ENCODE measurements at regions not wholly inside any gene's neighbourhood (a gene's known extent, or its start where the extent isn't known, plus 50 kb on each side); places are given as distances from the start of the nearest gene placed in this dataset.

- Histone ChIP-seq H2BK15ac (ENCODE audit: low read depth, low read length) (no peak overlapping the region), H3K36me3 (ENCODE audit: control insufficient read depth, insufficient read depth, low read length) (no peaks in the 10 kb centered on the region), H3K18ac (ENCODE audit: low read depth, low read length) (no peak overlapping the region), H2AK9ac (replicated peaks; ENCODE audit: low read depth, low read length, poor library complexity) (no peak overlapping the region), H3K9ac (ENCODE audit: low read depth, low read length) (no peak overlapping the region), H3K9me1 (ENCODE audit: insufficient read depth, low read length) (no peaks in the 10 kb centered on the region), H3K14ac (replicated peaks; ENCODE audit: low read depth, low read length) (no peak overlapping the region), H4K8ac (ENCODE audit: low read depth in 2 of 2, low read length in 2 of 2) (no peak overlapping the region), H2AK5ac (ENCODE audit: low read depth, low read length) (no peak overlapping the region), H2BK20ac (ENCODE audit: low read depth, low read length) (no peak overlapping the region), H3K4ac (ENCODE audit: low read depth, low read length) (no peak overlapping the region), H3K79me1 (ENCODE audit: low read depth in 1 of 2, low read length in 2 of 2) (no peaks in the 10 kb centered on the region), H3K27ac (ENCODE audit: insufficient read depth, low read length) (no peak overlapping the region), H4K91ac (ENCODE audit: insufficient read depth, low read depth, low read length) (no peak overlapping the region), H3K4me2 (ENCODE audit: low read depth, low read length) (no peak overlapping the region), H2BK120ac (ENCODE audit: low read depth, low read length) (no peak overlapping the region), H3K9me3 (ENCODE audit: control insufficient read depth, insufficient read depth, low read length) (peaks cover 4% of the 10 kb centered on the region), H2BK5ac (ENCODE audit: low read depth, low read length, poor library complexity, severe bottlenecking) (no peak overlapping the region), H4K5ac (ENCODE audit: low read depth, low read length) (no peak overlapping the region), H2AFZ (replicated peaks; ENCODE audit: low read length, poor library complexity) (no peak overlapping the region), H3K23ac (ENCODE audit: low read depth, low read length) (no peak overlapping the region), H3K4me3 (ENCODE audit: insufficient read depth, low read depth, low read length) (no peak overlapping the region), H3K4me1 (ENCODE audit: control insufficient read depth, insufficient read depth, low read length) (no peaks in the 10 kb centered on the region), H4K20me1 (ENCODE audit: insufficient read depth, low read length) (no peaks in the 10 kb centered on the region), H3K27me3 (ENCODE audit: control insufficient read depth, insufficient read depth, low read length) (no peaks in the 10 kb centered on the region), H3K56ac (ENCODE audit: extremely low read depth, insufficient read depth, low read length) (no peak overlapping the region)
- CTCF ChIA-PET, result interaction anchor here (0.7 kb wide), 1 partner anchor 19 kb away, joined by 3 read pairs; no protein-coding TSS in a partner anchor
- no peak for ATAC-seq (ENCODE audit: low read depth)
- WGBS, 2 experiments (ENCODE audit: extremely low coverage in 2 of 2, insufficient read length in 1 of 2), result no CpG with 5 or more reads among the region's 2 CpGs
- peak; percentile 5 for DNase-seq
- intact Hi-C loops (cut with micrococcal nuclease) (no loop called here), in situ Hi-C loops (cut with MboI; ENCODE audit: low sequenced_read_pairs) (no loop called here), dilution Hi-C loops (cut with HindIII; ENCODE audit: low sequenced_read_pairs, unreplicated experiment) (no loop called here)
- no TSS peak for BruUV-seq (replicated peaks)
- POLR2A ChIA-PET (ENCODE audit: unreplicated experiment), result no interaction called here
- TF ChIP-seq MAZ (IDR thresholded peaks at IDR 0.05; ENCODE audit: borderline replicate concordance, low read depth, low read length) (no peak), MAFK (IDR thresholded peaks at IDR 0.05; ENCODE audit: low read depth, low read length) (no peak), POLR2A (IDR thresholded peaks at IDR 0.05; ENCODE audit: low read depth, low read length) (no peak), RAD21 (IDR thresholded peaks at IDR 0.05; ENCODE audit: low read length) (no peak), CTCF (conservative IDR thresholded peaks at IDR 0.05; ENCODE audit: low read depth, low read length) (no peak), USF2 (IDR thresholded peaks at IDR 0.05; ENCODE audit: low read depth, low read length) (no peak), RCOR1 (IDR thresholded peaks at IDR 0.05; ENCODE audit: insufficient replicate concordance, low read length) (no peak), FOS (IDR thresholded peaks at IDR 0.05; ENCODE audit: low read depth, low read length) (no peak), MXI1 (IDR thresholded peaks at IDR 0.05; ENCODE audit: borderline replicate concordance, low read depth, low read length) (no peak), CEBPB (IDR thresholded peaks at IDR 0.05; ENCODE audit: low read depth, low read length) (no peak)
These were observed 551.0 kb upstream of the NBEA start for GRCh38 chr13:34391076-34391475.

All from IMR-90 (cell line).